ENCODE measurements at regions not wholly inside any gene's neighbourhood (a gene's known extent, or its start where the extent isn't known, plus 50 kb on each side); places are given as distances from the start of the nearest gene placed in this dataset.

DNA sequence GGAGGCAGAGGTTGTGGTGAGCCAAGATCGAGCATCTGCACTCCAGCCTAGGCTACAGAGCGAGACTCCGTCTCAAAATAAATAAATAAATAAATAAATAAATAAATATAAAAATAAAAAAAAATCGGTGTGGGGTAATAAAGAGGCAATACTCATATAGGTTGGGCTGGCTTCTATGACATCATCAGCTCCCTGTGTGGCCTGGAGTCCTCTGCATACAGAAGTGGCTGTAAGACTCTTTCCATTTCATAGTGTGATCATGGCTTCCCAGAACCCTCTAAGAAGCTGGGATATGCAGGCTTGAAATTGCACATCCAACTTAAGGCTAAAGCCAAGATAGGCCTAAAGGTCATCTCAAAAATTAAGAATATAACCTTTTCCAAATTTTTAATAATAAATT is 101.6 kb downstream of the ZIC4 start:
- Histone ChIP-seq H2AFZ (ENCODE audit: low read length) (no peak overlapping the region), H3K36me3 (ENCODE audit: insufficient read depth, low read length) (no peaks in the 10 kb centered on the region), H3K9me3 (ENCODE audit: low read length) (no peaks in the 10 kb centered on the region), H3K79me2 (ENCODE audit: insufficient read depth, low read depth, low read length) (no peaks in the 10 kb centered on the region), H3K27ac (ENCODE audit: low read depth, low read length, poor library complexity, severe bottlenecking) (no peak overlapping the region), H4K20me1 (ENCODE audit: insufficient read depth, low read length) (no peaks in the 10 kb centered on the region), H3K4me2 (ENCODE audit: low read length) (no peak overlapping the region), H3K4me1 (ENCODE audit: insufficient read depth, low read length, poor library complexity, severe bottlenecking) (no peaks in the 10 kb centered on the region), H3K4me3 (ENCODE audit: low read depth, low read length, poor library complexity, severe bottlenecking) (no peak overlapping the region), H3K9me2 (ENCODE audit: insufficient read depth, low read length) (no peaks in the 10 kb centered on the region)
- ChIA-PET POLR2A (no interaction called here), CTCF (ENCODE audit: unreplicated experiment) (no interaction called here)
- no peak for TF ChIP-seq EZH2phosphoT487 (IDR thresholded peaks at IDR 0.05; ENCODE audit: borderline replicate concordance, low read depth, low read length)
- TF ChIP-seq, protein P1, sequence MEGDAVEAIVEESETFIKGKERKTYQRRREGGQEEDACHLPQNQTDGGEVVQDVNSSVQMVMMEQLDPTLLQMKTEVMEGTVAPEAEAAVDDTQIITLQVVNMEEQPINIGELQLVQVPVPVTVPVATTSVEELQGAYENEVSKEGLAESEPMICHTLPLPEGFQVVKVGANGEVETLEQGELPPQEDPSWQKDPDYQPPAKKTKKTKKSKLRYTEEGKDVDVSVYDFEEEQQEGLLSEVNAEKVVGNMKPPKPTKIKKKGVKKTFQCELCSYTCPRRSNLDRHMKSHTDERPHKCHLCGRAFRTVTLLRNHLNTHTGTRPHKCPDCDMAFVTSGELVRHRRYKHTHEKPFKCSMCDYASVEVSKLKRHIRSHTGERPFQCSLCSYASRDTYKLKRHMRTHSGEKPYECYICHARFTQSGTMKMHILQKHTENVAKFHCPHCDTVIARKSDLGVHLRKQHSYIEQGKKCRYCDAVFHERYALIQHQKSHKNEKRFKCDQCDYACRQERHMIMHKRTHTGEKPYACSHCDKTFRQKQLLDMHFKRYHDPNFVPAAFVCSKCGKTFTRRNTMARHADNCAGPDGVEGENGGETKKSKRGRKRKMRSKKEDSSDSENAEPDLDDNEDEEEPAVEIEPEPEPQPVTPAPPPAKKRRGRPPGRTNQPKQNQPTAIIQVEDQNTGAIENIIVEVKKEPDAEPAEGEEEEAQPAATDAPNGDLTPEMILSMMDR (conservative IDR thresholded peaks at IDR 0.05; ENCODE audit: low read length): no peak
- no TSS peak for BruUV-seq (replicated peaks)
- DNase-seq (ENCODE audit: low spot score): no peak
- intact Hi-C loops (cut with micrococcal nuclease; ENCODE audit: unreplicated experiment): no loop called here

GRCh38 chr3:147301781-147302180 is 104.6 kb downstream of the ZIC4 start:
- H3K9me3 ChIP-seq (ENCODE audit: low read length): no peaks in the 10 kb centered on the region
- CTCF ChIA-PET (ENCODE audit: unreplicated experiment): no interaction called here
- no peak overlapping the region for H3K4me3 ChIP-seq (ENCODE audit: low read depth, low read length, poor library complexity, severe bottlenecking)
- intact Hi-C loops (cut with micrococcal nuclease; ENCODE audit: unreplicated experiment): no loop called here
- POLR2A ChIA-PET: no interaction called here
- H3K4me1 ChIP-seq (ENCODE audit: insufficient read depth, low read length, poor library complexity, severe bottlenecking): no peaks in the 10 kb centered on the region
- no TSS peak for BruUV-seq (replicated peaks)
- no peak for TF ChIP-seq EZH2phosphoT487 (IDR thresholded peaks at IDR 0.05; ENCODE audit: borderline replicate concordance, low read depth, low read length)
- TF ChIP-seq, protein P1 (conservative IDR thresholded peaks at IDR 0.05; ENCODE audit: low read length): no peak
- no peak overlapping the region for H3K27ac ChIP-seq (ENCODE audit: low read depth, low read length, poor library complexity, severe bottlenecking)
- no peak overlapping the region for H3K4me2 ChIP-seq (ENCODE audit: low read length)
- H3K36me3 ChIP-seq (ENCODE audit: insufficient read depth, low read length): no peaks in the 10 kb centered on the region
- no peaks in the 10 kb centered on the region for H3K9me2 ChIP-seq (ENCODE audit: insufficient read depth, low read length)
- DNase-seq (ENCODE audit: low spot score): no peak
- no peak overlapping the region for H2AFZ ChIP-seq (ENCODE audit: low read length)
- no peaks in the 10 kb centered on the region for H4K20me1 ChIP-seq (ENCODE audit: insufficient read depth, low read length)
- no peaks in the 10 kb centered on the region for H3K79me2 ChIP-seq (ENCODE audit: insufficient read depth, low read depth, low read length)

DNA sequence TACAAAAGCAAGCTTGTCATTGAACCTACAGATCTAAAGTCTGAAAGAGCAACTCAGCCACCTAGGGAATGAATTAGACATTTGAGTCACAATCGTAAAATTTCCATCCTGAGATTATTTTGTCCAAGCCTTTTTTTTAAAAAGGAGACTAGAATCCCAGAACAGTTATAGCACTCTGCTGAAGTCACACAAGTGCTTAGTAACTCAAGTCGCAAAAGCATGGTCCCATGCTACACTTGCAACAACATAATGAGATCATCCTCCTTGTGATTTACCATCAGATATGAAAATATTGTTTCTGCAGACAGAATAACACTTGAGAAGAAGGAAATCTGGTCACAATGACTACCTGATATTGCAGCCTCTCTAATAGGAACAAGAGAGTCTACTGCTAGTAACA is 106.7 kb downstream of the ZIC4 start:
- H3K79me2 ChIP-seq (ENCODE audit: insufficient read depth, low read depth, low read length): no peaks in the 10 kb centered on the region
- no TSS peak for BruUV-seq (replicated peaks)
- DNase-seq (ENCODE audit: low spot score): no peak
- H4K20me1 ChIP-seq (ENCODE audit: insufficient read depth, low read length): no peaks in the 10 kb centered on the region
- H3K4me2 ChIP-seq (ENCODE audit: low read length): no peak overlapping the region
- H3K9me2 ChIP-seq (ENCODE audit: insufficient read depth, low read length): no peaks in the 10 kb centered on the region
- H3K4me3 ChIP-seq (ENCODE audit: low read depth, low read length, poor library complexity, severe bottlenecking): no peak overlapping the region
- CTCF ChIA-PET (ENCODE audit: unreplicated experiment): no interaction called here
- H3K27ac ChIP-seq (ENCODE audit: low read depth, low read length, poor library complexity, severe bottlenecking): no peak overlapping the region
- intact Hi-C loops (cut with micrococcal nuclease; ENCODE audit: unreplicated experiment): no loop called here
- no peaks in the 10 kb centered on the region for H3K9me3 ChIP-seq (ENCODE audit: low read length)
- no peak overlapping the region for H2AFZ ChIP-seq (ENCODE audit: low read length)
- no peaks in the 10 kb centered on the region for H3K36me3 ChIP-seq (ENCODE audit: insufficient read depth, low read length)
- TF ChIP-seq, protein P1 (conservative IDR thresholded peaks at IDR 0.05; ENCODE audit: low read length): no peak
- no peak for TF ChIP-seq EZH2phosphoT487 (IDR thresholded peaks at IDR 0.05; ENCODE audit: borderline replicate concordance, low read depth, low read length)
- POLR2A ChIA-PET: interaction anchor here (1.2 kb wide), 1 partner anchor 118 kb away, joined by 3 read pairs; no protein-coding TSS in a partner anchor
- no peaks in the 10 kb centered on the region for H3K4me1 ChIP-seq (ENCODE audit: insufficient read depth, low read length, poor library complexity, severe bottlenecking)

All from OCI-LY7 (cell line).